Chondrocyte (in vitro differentiated cells): ENCODE measurements at regions not wholly inside any gene's neighbourhood (a gene's known extent, or its start where the extent isn't known, plus 50 kb on each side); places are given as distances from the start of the nearest gene placed in this dataset.
A peak's percentile ranks its signal among the peaks of the same experiment; 100 is the strongest.

Source experiments
- DNase-seq: peaks from one replicate; pipeline ENCODE4 v3.0.0; 2021; ENCODE audit warnings: mixed read lengths, low spot score
- H3K27ac Mint-ChIP-seq: one replicate; pipeline ENCODE4 v1.8.0; 2021; ENCODE audit warnings: mild to moderate bottlenecking, moderate library complexity, mixed read lengths; ENCODE audit not compliant: unreplicated experiment
- H3K27me3 Mint-ChIP-seq: 2 replicates; pipeline ENCODE4 v1.8.0; 2021; ENCODE audit warnings: low read depth, mixed read lengths
- H3K36me3 Mint-ChIP-seq: 2 replicates; pipeline ENCODE4 v1.8.0; 2021; ENCODE audit warnings: low read depth, mixed read lengths
- H3K4me1 Mint-ChIP-seq: 2 replicates; pipeline ENCODE4 v1.8.0; 2021; ENCODE audit warnings: low read depth, mild to moderate bottlenecking, mixed read lengths
- H3K4me3 Mint-ChIP-seq: one replicate; pipeline ENCODE4 v1.8.0; 2021; ENCODE audit warnings: mild to moderate bottlenecking, moderate library complexity, mixed read lengths; ENCODE audit not compliant: unreplicated experiment
- H3K9me3 Mint-ChIP-seq: 2 replicates; pipeline ENCODE4 v1.8.0; 2021; ENCODE audit warnings: low read depth, mixed read lengths
- TF ChIP-seq, protein P1 (sequence below): fragments of 200-600 bp; sonication (generic); IDR thresholded peaks from 2 replicates; pipeline ENCODE4 v1.5.0; 2021; ENCODE audit warnings: antibody characterized with exemption, mild to moderate bottlenecking, moderate library complexity

- no peak overlapping the region for H3K4me3 Mint-ChIP-seq
- peaks cover 3% of the 10 kb centered on the region for H3K9me3 Mint-ChIP-seq
- H3K27ac Mint-ChIP-seq, result no peak overlapping the region
- TF ChIP-seq, protein P1, sequence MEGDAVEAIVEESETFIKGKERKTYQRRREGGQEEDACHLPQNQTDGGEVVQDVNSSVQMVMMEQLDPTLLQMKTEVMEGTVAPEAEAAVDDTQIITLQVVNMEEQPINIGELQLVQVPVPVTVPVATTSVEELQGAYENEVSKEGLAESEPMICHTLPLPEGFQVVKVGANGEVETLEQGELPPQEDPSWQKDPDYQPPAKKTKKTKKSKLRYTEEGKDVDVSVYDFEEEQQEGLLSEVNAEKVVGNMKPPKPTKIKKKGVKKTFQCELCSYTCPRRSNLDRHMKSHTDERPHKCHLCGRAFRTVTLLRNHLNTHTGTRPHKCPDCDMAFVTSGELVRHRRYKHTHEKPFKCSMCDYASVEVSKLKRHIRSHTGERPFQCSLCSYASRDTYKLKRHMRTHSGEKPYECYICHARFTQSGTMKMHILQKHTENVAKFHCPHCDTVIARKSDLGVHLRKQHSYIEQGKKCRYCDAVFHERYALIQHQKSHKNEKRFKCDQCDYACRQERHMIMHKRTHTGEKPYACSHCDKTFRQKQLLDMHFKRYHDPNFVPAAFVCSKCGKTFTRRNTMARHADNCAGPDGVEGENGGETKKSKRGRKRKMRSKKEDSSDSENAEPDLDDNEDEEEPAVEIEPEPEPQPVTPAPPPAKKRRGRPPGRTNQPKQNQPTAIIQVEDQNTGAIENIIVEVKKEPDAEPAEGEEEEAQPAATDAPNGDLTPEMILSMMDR, result no peak
- H3K36me3 Mint-ChIP-seq, result no peaks in the 10 kb centered on the region
- no peaks in the 10 kb centered on the region for H3K27me3 Mint-ChIP-seq
- DNase-seq, result peak; percentile 41
- H3K4me1 Mint-ChIP-seq, result no peaks in the 10 kb centered on the region
Observed at GRCh38 chrX:69221239-69222102, 56.2 kb upstream of the PJA1 start.

- Mint-ChIP-seq H3K4me3 (no peak overlapping the region), H3K4me1 (no peaks in the 10 kb centered on the region), H3K36me3 (no peaks in the 10 kb centered on the region), H3K27ac (no peak overlapping the region), H3K9me3 (no peaks in the 10 kb centered on the region), H3K27me3 (no peaks in the 10 kb centered on the region)
- peak; percentile 43 for DNase-seq
- TF ChIP-seq, protein P1, result no peak
Observed at GRCh38 chrX:69218407-69218997, 53.2 kb upstream of the PJA1 start.

- TF ChIP-seq, protein P1, result no peak
- no peaks in the 10 kb centered on the region for H3K9me3 Mint-ChIP-seq
- no peak overlapping the region for H3K27ac Mint-ChIP-seq
- no peaks in the 10 kb centered on the region for H3K4me1 Mint-ChIP-seq
- H3K4me3 Mint-ChIP-seq, result no peak overlapping the region
- H3K36me3 Mint-ChIP-seq, result no peaks in the 10 kb centered on the region
- no peaks in the 10 kb centered on the region for H3K27me3 Mint-ChIP-seq
- peak; percentile 52 for DNase-seq
Observed at GRCh38 chrX:69216911-69217310, 51.7 kb upstream of the PJA1 start.

DNA sequence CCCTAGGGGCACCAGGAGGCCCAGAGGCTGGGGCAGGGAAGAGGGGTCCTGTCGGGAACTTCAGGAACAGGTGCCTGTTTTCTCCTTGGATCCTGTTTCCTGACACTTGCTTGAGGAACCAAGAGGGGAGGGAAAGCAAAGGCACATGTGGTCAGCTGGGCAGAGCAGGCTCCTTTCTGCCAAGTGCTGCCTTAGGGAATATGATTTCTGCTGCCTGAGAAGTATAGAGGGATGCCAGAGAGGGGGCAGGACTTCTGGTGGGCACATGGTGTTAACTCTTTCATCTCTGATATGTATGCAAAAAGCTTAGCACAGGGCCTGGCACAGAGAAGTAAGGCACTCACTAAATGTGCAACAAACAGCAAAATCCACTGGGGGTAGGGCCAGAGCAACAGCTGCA lies 51.2 kb upstream of the PJA1 start:
- Mint-ChIP-seq H3K27ac (no peak overlapping the region), H3K36me3 (no peaks in the 10 kb centered on the region), H3K4me3 (no peak overlapping the region), H3K4me1 (no peaks in the 10 kb centered on the region), H3K9me3 (no peaks in the 10 kb centered on the region), H3K27me3 (no peaks in the 10 kb centered on the region)
- DNase-seq, result no peak
- TF ChIP-seq, protein P1, result no peak

DNA sequence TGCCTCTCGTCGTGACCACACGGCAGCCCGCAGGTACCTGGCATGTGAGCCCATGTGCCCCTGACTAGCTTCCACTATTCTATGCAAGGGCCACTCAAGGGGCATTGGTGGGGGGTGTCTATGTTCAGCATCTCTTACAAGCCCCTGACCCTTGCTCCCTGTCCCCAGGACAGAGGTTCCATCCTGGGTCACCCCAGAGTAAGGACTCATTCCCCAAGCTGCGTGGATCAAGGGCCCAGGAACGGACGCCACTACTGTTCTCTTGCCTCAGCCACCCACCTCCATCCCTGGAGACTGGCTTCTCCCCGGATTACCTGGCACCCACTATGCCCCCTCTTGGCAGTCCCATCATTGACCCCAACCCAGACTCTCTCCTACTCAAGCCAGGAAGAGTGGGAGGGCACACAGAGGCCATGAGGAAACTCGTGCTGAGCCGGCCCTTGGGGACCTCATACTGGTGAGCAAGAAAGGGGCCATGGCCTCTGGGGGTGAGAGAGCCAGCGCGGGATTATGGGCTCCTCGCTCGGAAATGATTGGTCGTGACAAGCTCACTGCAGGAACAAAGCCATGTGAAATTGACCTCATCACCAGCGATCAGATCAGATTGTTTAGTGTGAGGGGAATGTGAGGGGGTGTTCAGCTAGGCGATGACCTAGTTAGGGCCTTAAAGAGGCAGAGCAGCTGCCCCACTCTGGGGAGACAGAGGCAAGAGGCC lies 50.1 kb upstream of the PJA1 start:
- TF ChIP-seq, protein P1, result no peak
- no peak overlapping the region for H3K27ac Mint-ChIP-seq
- H3K9me3 Mint-ChIP-seq, result no peaks in the 10 kb centered on the region
- no peaks in the 10 kb centered on the region for H3K4me1 Mint-ChIP-seq
- peak; percentile 68 for DNase-seq
- no peaks in the 10 kb centered on the region for H3K27me3 Mint-ChIP-seq
- no peak overlapping the region for H3K4me3 Mint-ChIP-seq
- no peaks in the 10 kb centered on the region for H3K36me3 Mint-ChIP-seq
